NCI-H1105 treated with DMSO at 0.1 percent for 48 hours (cell line): ENCODE measurements at regions not wholly inside any gene's neighbourhood (a gene's known extent, or its start where the extent isn't known, plus 50 kb on each side); places are given as distances from the start of the nearest gene placed in this dataset.
"Not testable (repeated sequence)": the region's sequence is repeated elsewhere in the genome, so short reads cannot be mapped to it uniquely, and the experiment has no call there.

Experiments
- DNase-seq: peaks from one replicate; lab custom pipeline; 2025; lab: John Stamatoyannopoulos, UW

- DNase-seq, result not testable (repeated sequence)
These were observed 363.9 kb upstream of the NPAP1 start for GRCh38 chr15:24311692-24312091.

GRCh38 chr15:24316326-24316725 lies 359.2 kb upstream of the NPAP1 start:
- not testable (repeated sequence) for DNase-seq

- DNase-seq, result no peak
These were observed 356.6 kb upstream of the NPAP1 start for GRCh38 chr15:24318981-24319380.

GRCh38 chr15:24324096-24324495 lies 351.5 kb upstream of the NPAP1 start:
- not testable (repeated sequence) for DNase-seq

GRCh38 chr15:24326513-24326912 lies 349.1 kb upstream of the NPAP1 start:
- not testable (repeated sequence) for DNase-seq

GRCh38 chr15:24331964-24332363 lies 343.6 kb upstream of the NPAP1 start:
- DNase-seq, result not testable (repeated sequence)

- DNase-seq, result not testable (repeated sequence)
These were observed 333.7 kb upstream of the NPAP1 start for GRCh38 chr15:24341876-24342275.

- DNase-seq, result not testable (repeated sequence)
These were observed 322.8 kb upstream of the NPAP1 start for GRCh38 chr15:24352777-24353176.

- not testable (repeated sequence) for DNase-seq
These were observed 294.5 kb upstream of the NPAP1 start for GRCh38 chr15:24381103-24381502.

- DNase-seq, result not testable (repeated sequence)
These were observed 290.3 kb upstream of the NPAP1 start for GRCh38 chr15:24385258-24385657.

- no peak for DNase-seq
These were observed 281.3 kb upstream of the NPAP1 start for GRCh38 chr15:24394303-24394702.

GRCh38 chr15:24412649-24413048 lies 262.9 kb upstream of the NPAP1 start:
- not testable (repeated sequence) for DNase-seq

- DNase-seq, result not testable (repeated sequence)
These were observed 249.1 kb upstream of the NPAP1 start for GRCh38 chr15:24426286-24427054.

GRCh38 chr15:24427055-24427400 lies 248.5 kb upstream of the NPAP1 start:
- DNase-seq, result not testable (repeated sequence)

GRCh38 chr15:24435075-24435820 lies 240.3 kb upstream of the NPAP1 start:
- not testable (repeated sequence) for DNase-seq

GRCh38 chr15:24437270-24437669 lies 238.3 kb upstream of the NPAP1 start:
- DNase-seq, result not testable (repeated sequence)

- not testable (repeated sequence) for DNase-seq
These were observed 237.8 kb upstream of the NPAP1 start for GRCh38 chr15:24437735-24438134.

GRCh38 chr15:24477107-24478025 lies 198.2 kb upstream of the NPAP1 start:
- DNase-seq, result not testable (repeated sequence)

- not testable (repeated sequence) for DNase-seq
These were observed 189.5 kb upstream of the NPAP1 start for GRCh38 chr15:24485885-24486567.

- not testable (repeated sequence) for DNase-seq
These were observed 187.2 kb upstream of the NPAP1 start for GRCh38 chr15:24488164-24488907.

GRCh38 chr15:24505216-24505615 lies 170.4 kb upstream of the NPAP1 start:
- DNase-seq, result not testable (repeated sequence)
